ENCODE measurements at regions not wholly inside any gene's neighbourhood (a gene's known extent, or its start where the extent isn't known, plus 50 kb on each side); places are given as distances from the start of the nearest gene placed in this dataset.

- DNase-seq, result no peak
Observed at GRCh38 chr5:61746831-61747575, 414.9 kb downstream of the ZSWIM6 start.

GRCh38 chr5:61748121-61748520, 416.1 kb downstream of the ZSWIM6 start:
- no peak for DNase-seq

- DNase-seq, result no peak
Observed at GRCh38 chr5:61748651-61749050, 416.6 kb downstream of the ZSWIM6 start.

- no peak for DNase-seq
Observed at GRCh38 chr5:61752588-61752987, 420.5 kb downstream of the ZSWIM6 start.

- DNase-seq, result no peak
Observed at GRCh38 chr5:61754792-61755191, 422.7 kb downstream of the ZSWIM6 start.

- DNase-seq, result no peak
Observed at GRCh38 chr5:61755726-61756222, 423.7 kb downstream of the ZSWIM6 start.

- no peak for DNase-seq
Observed at GRCh38 chr5:61758711-61759110, 426.7 kb downstream of the ZSWIM6 start.

GRCh38 chr5:61765471-61765870, 433.4 kb downstream of the ZSWIM6 start:
- DNase-seq, result no peak

GRCh38 chr5:61766141-61766540, 434.1 kb downstream of the ZSWIM6 start:
- DNase-seq, result no peak

- DNase-seq, result no peak
Observed at GRCh38 chr5:61767231-61768080, 435.4 kb downstream of the ZSWIM6 start.

- DNase-seq, result no peak
Observed at GRCh38 chr5:61768692-61769281, 436.7 kb downstream of the ZSWIM6 start.

GRCh38 chr5:61771062-61771461, 439.0 kb downstream of the ZSWIM6 start:
- no peak for DNase-seq

GRCh38 chr5:61771808-61772207, 439.8 kb downstream of the ZSWIM6 start:
- DNase-seq, result no peak

GRCh38 chr5:61775901-61776300, 443.8 kb downstream of the ZSWIM6 start:
- no peak for DNase-seq

- no peak for DNase-seq
Observed at GRCh38 chr5:61777292-61777691, 445.2 kb downstream of the ZSWIM6 start.

- DNase-seq, result no peak
Observed at GRCh38 chr5:61779743-61780142, 447.7 kb downstream of the ZSWIM6 start.

GRCh38 chr5:61783481-61783880, 451.4 kb downstream of the ZSWIM6 start:
- no peak for DNase-seq

- no peak for DNase-seq
Observed at GRCh38 chr5:61784341-61784740, 452.3 kb downstream of the ZSWIM6 start.

GRCh38 chr5:61788548-61788947, 456.5 kb downstream of the ZSWIM6 start:
- DNase-seq, result no peak

GRCh38 chr5:61790007-61790406, 457.9 kb downstream of the ZSWIM6 start:
- DNase-seq, result no peak

GRCh38 chr5:61790678-61791077, 458.6 kb downstream of the ZSWIM6 start:
- DNase-seq, result no peak

- DNase-seq, result no peak
Observed at GRCh38 chr5:61796773-61797172, 464.7 kb downstream of the ZSWIM6 start.

- no peak for DNase-seq
Observed at GRCh38 chr5:61800450-61800849, 468.4 kb downstream of the ZSWIM6 start.

GRCh38 chr5:61801174-61801573, 469.1 kb downstream of the ZSWIM6 start:
- DNase-seq, result no peak

All from DMS153 (cell line).